HG03175 (cell line): ENCODE measurements at regions not wholly inside any gene's neighbourhood (a gene's known extent, or its start where the extent isn't known, plus 50 kb on each side); places are given as distances from the start of the nearest gene placed in this dataset.
"Not testable (repeated sequence)": the region's sequence is repeated elsewhere in the genome, so short reads cannot be mapped to it uniquely, and the experiment has no call there.

Experiments
- ATAC-seq: cut with Tn5 transposase; IDR thresholded peaks from one replicate; pipeline ENCODE4 v1.9.1; 2021; ENCODE audit warnings: mild to moderate bottlenecking, moderate library complexity; ENCODE audit not compliant: unreplicated experiment

DNA sequence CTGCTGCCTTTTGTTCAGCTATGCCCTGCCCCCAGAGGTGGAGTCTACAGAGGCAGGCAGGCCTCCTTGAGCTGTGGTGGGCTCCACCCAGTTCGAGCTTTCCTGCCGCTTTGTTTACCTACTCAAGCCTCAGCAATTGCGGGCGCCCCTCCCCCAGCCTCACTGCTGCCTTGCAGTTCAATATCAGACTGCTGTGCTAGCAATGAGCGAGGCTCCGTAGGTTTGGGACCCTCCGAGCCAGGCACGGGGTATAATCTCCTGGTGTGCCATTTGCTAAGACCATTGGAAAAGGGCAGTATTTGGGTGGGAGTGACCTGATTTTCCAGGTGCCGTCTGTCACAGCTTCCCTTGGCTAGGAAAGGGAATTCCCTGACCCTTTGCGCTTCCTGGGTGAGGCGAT is 51.9 kb downstream of the DIPK2A start:
- not testable (repeated sequence) for ATAC-seq

DNA sequence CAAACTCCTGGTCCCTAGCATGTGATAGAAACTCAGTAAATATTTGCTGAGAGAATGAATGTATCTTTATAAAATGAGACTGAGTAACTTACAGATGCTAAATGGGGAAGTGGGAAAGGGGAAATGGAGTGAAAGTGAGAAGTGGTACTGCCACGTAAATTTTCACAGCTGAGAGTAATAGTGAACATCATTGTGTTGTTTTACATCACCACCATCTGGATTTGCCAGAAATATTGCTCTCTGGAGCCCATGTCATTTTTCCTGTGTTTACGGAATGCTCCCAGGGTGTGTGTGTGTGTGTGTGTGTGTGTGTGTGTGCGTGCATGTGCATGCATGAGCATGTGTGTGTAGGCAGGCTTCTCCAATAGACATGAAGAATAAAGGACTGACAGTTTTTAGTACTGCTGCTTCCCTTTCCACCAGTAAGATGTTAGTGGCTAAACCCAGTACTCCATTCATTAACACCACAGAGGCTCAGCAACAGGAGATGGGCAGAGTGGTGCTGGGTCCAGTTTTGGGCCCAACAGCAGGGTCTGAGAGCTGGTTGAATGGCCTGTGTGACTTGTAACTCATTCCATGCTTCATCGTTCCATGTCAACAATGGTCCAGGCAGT is 57.3 kb downstream of the DIPK2A start:
- ATAC-seq = peak; percentile 90

DNA sequence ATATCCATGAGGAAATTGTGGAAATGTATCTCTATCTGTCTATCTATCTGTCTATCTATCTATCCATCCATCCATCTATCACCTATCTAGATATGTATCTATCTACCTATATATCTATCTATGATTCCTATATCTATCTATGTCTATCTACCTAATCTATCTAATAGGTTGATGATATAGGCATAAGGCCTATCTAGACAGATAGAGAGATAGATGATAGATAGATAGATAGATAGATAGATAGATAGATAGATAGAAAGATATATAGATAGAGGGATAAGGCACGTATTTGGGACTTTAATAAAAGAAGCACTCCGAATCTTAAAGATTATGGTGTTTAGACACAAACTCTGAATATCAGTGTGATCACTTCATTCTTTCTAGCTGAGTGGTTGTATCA is 58.1 kb downstream of the DIPK2A start:
- no peak for ATAC-seq

DNA sequence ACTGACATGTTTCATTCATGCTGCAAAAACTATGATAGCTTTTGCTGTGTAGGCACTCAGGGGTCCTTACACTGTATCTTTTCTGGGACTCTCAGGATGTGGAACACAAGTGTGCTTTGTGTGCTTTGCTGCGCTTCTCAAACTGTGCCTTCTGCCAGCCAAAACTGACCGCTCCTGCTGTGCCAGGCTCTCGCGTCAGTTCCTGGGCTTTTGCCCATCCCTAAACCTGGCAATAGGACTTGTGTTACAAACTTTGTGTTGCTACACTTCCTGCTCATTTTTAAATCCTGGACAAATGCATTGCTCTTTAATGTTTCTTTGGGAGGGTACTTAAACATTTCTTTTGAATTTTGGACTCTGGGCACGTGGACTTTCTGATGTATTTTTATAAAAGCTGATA is 60.3 kb downstream of the DIPK2A start:
- ATAC-seq = no peak

DNA sequence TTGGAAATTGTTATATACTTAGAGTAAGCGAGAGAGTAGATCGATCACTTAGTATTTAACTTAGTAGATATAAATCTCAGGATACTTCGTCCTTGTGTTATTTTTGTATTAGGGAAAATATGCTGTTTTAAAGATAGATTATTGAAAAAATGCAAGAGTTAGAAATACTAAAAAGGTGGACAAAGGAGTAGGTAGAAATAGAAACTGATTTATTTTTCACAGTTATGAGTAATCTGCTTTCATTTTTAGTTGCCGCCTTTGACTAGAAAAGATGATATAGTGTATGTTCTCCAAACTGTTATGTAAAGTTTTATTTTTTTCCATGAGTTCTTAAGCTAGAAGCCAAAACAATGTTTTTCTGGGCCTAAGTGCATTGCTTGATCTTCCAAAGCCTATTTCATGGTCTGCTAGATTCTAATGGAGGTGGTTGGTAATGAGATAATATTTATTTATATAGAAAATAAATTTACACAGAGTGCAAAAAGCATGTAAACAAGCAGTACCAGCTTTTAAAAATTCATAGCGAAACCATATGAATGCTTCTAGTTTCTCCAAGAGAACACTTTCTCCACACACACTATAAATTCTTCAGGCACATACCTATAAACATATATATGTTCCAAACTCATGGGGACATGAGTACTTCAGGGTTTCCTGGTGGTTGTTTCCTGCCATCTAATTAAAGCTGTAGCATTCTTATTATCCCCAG is 61.1 kb downstream of the DIPK2A start:
- ATAC-seq = peak; percentile 76

DNA sequence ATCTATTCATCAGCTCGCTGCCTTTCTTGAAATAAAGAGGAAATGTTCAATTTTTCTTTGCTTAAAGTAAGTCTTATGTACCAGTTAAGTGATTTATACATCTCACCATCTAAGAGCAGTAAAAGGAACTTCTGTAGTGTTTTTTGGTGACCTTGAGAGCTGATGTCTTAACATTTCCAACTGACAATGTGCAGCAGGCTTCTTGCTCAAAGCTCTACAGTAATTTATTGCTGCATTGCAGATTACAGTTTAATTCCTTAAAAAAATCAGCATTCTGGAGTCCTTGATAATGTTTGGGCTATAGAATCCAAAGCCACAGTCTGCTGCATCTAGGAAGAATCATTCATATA is 61.6 kb downstream of the DIPK2A start:
- no peak for ATAC-seq

DNA sequence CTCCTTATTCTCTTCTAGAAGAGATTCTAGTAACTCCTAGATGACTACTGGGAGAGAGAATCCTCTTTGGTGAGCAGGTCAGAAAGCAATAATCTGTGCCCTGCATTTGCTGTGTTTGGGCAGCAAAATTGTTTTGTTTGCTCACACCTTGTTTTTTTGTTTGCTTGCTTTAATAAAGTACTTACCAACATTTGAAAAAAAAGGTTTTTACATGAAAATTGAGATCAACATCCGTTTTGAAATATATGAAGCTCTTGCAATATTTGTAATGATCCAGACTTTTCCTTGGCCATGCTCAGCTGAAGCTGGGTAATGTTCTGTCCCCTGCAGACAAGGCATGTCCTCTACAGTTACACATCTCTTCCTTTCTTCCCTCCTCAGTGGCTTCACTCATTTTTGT is 62.2 kb downstream of the DIPK2A start:
- no peak for ATAC-seq

DNA sequence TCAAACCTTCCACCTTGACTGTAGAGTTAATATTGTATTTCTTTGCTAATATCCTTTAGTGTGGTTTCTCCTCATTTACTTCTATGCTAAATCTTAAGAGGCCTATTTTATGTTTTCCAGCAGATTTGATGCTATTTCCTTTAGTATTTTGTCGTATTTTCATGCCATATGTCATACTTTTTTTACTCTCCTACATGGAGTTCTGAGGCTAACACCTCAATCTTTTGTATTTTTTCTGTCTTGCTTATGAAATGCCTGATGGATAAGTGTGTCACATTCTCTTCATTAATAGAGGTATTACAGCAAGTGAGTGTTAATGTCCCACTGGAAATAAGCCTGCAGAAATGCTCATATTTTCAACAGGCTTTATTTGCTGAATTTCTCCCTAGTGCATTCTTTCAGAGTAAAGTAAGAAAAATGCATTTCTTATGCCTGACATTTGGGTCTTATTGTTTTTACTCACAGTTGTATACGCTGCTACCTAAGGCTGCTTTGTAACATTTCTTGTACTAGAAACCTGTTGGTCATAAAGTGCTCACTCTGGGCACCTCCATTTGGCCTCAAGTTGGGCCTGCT is 63.2 kb downstream of the DIPK2A start:
- no peak for ATAC-seq

DNA sequence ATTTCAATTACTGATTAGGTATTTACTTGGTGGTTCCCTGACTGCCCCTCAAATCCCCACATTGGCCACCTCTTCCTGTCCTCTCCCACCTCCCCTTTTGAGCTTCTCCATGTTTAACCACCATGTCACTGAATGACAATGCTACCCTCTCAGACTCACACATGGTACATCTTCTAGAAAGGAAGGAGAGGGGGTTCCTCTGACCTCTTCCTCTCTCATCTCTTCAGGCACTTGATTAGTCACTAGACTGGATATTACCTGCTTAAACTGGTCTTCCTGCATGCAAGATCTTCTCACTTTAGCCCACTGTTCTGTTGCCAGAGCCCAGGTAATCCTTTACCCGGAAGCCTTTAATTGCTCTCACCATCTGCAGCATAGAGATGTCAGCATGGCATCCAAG is 64.9 kb downstream of the DIPK2A start:
- no peak for ATAC-seq

DNA sequence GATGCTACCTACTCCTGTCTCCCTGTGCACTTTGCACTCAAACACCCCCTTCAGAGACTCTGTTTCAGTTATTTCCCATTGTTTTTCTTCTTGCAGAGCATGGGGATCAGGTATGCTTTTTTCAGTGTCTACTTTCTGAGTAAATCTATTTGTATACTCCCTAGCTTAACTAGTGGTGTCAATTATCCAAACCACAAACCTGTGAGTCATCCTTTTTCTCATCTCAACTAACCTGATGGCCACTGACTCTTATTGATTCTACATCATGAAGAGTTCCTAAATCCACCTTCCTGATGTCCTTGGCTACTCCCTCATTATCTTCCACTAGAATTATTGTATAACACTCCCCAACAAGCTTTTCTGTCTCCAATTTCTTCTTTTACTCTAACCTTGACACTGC is 68.0 kb downstream of the DIPK2A start:
- no peak for ATAC-seq

DNA sequence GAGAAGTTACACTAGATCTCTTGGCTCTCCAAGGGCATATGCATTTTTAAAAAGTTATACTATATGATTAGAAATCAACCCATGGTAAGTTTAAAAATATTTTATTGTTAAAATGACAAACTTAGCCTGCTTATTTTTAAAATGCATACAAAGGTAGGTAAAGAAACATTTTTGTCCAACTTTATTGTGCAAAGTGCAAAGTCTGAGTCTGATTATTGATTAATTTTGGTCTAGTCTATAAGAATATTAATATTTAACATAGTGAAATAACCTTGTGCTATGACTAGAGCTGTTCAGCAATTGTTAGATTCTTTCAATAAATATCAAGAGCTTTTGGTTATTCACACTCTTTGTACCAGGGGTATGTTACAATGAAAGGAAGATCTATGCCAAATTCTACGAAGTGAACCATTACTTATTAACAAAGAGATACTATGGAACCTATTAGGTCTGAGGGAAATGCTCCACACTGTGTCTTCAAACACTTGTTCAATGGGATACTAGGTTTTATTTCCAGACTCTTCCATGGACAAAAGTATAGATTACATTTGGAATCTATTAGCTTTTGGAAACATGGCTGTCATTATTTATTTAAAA is 70.4 kb downstream of the DIPK2A start:
- no peak for ATAC-seq

DNA sequence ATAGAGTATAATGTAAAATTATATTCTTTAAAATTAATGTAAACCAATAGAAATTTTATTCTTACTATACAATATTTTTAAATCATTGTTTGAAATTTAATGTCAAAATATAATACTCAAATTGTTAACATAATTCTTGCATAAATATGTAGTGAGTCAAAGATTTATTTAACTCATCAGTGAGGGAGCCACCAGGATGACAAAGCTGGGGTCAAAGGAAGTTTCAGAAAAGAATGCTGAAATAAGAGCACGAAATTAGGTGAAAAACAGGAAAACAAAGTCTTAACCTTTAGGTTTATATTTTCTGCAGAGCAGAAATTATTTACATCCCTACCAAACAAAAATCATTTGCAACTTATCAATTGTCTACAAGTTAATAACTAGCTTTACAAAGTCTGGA is 74.1 kb downstream of the DIPK2A start:
- no peak for ATAC-seq

DNA sequence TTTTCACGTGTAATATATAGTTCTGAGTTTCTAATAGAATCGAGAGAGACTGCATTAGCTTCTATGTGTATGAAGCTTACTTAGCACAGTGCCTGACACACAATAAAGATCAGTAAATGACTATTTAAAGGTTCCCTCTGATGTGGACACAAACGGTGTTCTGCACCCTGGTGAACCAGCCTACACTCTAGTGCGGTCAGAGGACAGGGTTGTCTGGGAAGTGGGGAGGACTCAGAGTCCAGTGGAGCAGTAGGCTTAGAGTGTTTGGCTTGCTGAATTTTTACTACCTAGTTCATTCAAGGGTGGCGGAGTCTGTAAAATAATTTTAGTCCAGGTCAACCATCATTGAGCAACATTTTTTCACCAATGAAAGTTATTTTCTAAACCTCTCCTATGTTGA is 77.8 kb downstream of the DIPK2A start:
- no peak for ATAC-seq

DNA sequence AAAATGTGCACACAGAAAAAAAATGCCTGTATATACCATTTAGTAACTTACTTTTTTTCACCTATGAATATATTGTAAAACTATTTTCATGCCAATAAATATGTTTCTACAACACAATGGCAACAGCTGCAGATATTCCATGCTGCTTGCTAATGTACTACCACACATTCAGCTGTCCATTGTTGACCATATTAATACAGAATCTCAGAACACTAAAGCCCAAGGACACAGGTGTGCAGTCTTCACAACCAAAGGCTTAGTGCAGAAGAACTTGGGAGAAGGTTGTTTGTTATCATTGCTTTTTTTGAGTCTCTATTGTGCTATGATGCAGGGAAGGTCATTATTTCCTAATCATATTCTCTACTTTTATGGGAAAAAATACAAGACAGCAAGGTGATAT is 79.6 kb downstream of the DIPK2A start:
- ATAC-seq = no peak

DNA sequence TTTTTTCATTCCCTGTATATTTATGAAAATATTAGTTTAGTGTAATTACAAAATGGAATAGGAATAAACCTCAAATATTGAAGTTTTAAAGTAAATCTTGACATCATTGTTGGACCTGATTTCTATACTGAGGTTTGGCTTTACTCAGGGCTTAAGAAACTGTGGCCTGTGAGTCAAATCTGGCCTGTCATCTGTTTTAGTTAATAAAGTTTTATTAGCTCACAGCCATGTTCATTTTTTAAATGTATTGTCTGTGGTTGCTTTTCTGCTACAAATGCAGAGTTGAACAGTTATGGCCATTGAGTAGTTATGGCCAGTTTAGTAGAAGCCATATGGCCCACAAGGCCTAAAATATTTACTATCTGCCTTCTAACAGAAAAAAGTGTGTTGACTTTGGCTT is 80.7 kb downstream of the DIPK2A start:
- no peak for ATAC-seq

DNA sequence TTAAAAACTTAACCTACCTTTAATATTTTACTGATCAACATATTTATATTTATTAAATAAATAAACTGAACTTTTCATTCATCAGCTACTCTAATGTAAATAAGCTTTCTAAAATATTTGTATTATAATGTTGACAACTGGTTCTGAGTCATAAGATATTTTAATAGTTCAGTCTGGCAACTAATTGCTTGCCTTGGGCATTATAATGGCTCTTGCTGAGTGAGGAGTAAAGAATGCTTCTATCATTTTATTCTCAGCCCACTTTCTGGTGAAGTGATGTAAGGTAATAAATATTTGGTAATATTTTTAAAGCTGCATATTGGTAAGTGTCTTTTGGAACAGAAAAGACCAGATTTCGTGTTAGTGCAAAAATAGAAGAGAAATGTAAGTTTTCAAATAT is 81.5 kb downstream of the DIPK2A start:
- ATAC-seq = no peak

DNA sequence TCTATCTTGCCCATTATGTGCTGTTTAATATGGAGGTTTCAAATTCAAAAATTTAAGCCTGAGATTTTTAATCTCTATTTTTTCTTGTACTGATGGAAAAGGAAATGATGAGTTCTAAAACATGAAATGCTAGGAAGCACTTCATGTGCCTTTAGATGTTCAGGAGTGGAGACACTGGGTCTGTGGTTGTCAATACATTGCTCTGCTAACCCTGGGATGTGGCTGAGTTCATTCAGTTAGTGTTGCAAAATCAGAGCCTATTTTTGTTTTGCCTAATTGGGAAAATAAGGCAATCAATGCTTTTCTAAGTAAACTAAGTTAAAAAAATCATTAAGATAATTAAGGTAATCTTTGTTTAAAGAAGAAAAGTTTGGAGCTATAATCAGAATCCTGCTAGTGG is 83.1 kb downstream of the DIPK2A start:
- no peak for ATAC-seq

DNA sequence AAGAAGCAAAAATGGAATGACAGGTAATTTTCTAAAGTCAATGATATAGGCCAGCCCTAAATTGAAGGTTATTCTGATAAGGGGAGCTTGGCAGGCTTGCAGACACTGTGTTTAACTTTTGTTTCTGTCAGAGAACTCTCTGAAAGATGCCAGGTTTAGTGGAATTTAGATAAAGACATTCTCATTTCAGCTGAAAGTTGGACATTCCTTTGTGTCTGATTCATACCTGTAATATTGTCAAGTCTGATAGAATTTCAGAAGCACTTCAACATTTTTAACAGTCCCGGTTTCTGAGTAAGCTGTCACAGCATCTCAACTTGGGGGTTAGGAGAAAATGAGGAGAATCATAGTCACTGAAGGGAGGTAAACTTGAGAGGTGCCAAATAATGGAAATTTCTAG is 84.0 kb downstream of the DIPK2A start:
- ATAC-seq = no peak

DNA sequence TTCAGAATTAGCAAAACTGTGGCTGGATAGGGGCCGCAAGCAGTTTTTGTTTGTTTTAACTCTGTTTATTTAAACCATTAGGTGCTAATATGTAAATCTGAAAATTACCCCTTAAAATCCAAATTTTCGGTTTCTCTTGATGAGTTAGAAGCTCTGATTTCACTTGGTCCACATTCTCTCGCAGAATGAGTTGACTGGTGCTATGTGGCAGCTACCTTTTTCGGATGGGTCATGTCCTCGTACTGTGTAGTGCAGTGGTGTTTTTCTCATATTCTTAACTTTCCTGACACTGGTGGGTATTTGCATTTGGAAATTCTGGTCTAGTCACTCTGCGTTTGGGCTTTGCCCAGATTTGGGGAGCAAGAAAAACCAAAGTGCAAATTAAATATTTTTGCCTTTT is 87.1 kb downstream of the DIPK2A start:
- ATAC-seq = no peak

DNA sequence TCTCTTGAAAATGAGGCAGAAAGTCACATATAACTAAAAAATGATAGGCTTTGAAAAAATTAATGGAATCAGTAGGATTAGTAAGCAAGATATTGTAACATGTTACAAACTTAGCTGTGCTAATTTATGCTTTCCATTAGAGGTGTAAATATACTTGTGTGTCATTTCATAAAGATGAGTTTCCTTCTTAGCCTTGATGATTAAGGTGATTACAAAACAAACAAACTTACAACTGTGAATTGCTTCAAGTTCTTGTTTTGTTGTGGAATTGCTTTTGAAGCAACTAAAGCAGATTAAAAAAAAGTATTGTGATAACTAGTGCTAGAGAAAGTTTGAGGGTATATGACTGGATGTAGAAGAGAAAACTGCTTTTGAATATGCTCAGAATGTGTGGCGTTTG is 87.9 kb downstream of the DIPK2A start:
- ATAC-seq = no peak

DNA sequence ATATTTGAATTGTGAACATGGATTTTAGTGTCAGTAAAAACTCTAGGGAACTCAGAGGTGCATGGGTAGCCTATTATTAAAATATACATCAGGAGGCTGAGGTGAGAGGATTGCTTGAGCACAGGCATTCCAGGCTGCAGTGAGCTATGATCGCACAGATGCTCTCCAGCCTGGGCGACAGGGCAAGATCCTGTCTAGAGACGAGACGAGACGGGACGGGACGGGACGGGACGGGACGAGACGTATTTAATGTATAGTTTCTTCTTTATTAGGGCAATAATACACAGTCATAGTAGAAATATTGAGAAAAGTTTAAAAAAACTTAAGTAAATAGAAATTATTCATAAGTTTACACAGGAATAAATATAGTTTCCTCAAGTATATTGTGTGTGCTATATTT is 89.3 kb downstream of the DIPK2A start:
- ATAC-seq = no peak

DNA sequence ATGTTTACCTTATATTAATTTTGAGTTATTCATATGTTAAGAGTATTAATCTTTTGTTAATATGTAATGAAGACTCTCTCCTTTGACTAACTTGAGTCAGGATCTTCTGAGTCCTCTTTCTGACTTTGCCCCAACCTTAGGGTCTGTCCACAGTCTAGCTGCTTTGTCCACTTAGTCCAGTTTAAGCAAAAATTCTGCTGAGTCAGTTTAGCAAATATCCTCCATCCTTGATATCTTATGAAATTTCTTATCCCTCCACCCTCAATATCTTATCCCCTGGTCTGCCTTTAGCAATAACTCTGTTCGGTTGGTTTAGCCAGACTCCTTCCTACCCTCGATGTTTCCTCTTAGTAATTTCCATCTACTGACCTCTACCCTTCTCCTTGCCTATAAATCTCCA is 91.7 kb downstream of the DIPK2A start:
- no peak for ATAC-seq
